Gastroesophageal sphincter (tissue), 4 donors: ENCODE measurements at regions not wholly inside any gene's neighbourhood (a gene's known extent, or its start where the extent isn't known, plus 50 kb on each side); places are given as distances from the start of the nearest gene placed in this dataset.

Experiments used
- ATAC-seq: fragments of 150-250 bp; one replicate; pipeline ENCODE4 v1.9.1; 2016; ENCODE audit warnings: mild to moderate bottlenecking, moderate library complexity
- H3K27ac ChIP-seq, 4 donors: fragments of 200-600 bp; sonication (generic) in 3 of 4; 1 replicate in 3 of 4; 2 replicates in 1 of 4; pipeline ENCODE4 v1.5.1; 2016 to 2019
- H3K27me3 ChIP-seq: fragments of 200-600 bp; sonication (generic); one replicate; pipeline ENCODE4 v1.5.1; 2019
- H3K36me3 ChIP-seq, 2 donors: fragments of 200-600 bp; sonication (generic); one replicate each; pipeline ENCODE4 v1.5.1; 2019; ENCODE audit warnings: control low read depth in 1 of 2
- H3K4me1 ChIP-seq, 3 donors: fragments of 200-600 bp; sonication (generic); 1 replicate in 2 of 3; 2 replicates in 1 of 3; pipeline ENCODE4 v1.5.1; 2016 to 2019; ENCODE audit warnings: control low read depth in 2 of 3
- H3K4me3 ChIP-seq, 2 donors: fragments of 200-600 bp; sonication (generic); one replicate each; pipeline ENCODE4 v1.5.1; 2019; ENCODE audit warnings: mild to moderate bottlenecking in 1 of 2, moderate library complexity in 1 of 2
- H3K9me3 ChIP-seq, 3 donors: fragments of 200-600 bp; sonication (generic); one replicate each; pipeline ENCODE4 v1.5.1; 2017 to 2019; ENCODE audit warnings: control low read depth in 2 of 3
- CTCF ChIP-seq, 4 experiments: fragments of 200-600 bp in 2 of 4; fragments of 450-650 bp in 2 of 4; sonication (generic) in 1 of 4; IDR thresholded peaks; one replicate each; pipeline ENCODE4 v1.5.1; 2017 to 2019; ENCODE audit warnings: antibody characterized with exemption in 4 of 4, mild to moderate bottlenecking in 2 of 4, moderate library complexity in 2 of 4
- EP300 ChIP-seq: sonication (generic); formaldehyde crosslinking; IDR thresholded peaks from one replicate; pipeline ENCODE4 v1.6.1; 2017; ENCODE audit warnings: antibody characterized with exemption, mild to moderate bottlenecking
- POLR2A ChIP-seq, 2 donors: fragments of 450-650 bp; IDR thresholded peaks; one replicate each; pipeline ENCODE4 v1.6.1; 2017; ENCODE audit warnings: antibody characterized with exemption in 2 of 2, mild to moderate bottlenecking in 2 of 2, moderate library complexity in 1 of 2
- POLR2AphosphoS5 ChIP-seq: sonication (generic); formaldehyde crosslinking; IDR thresholded peaks from one replicate; pipeline ENCODE4 v1.6.1; 2017; ENCODE audit warnings: antibody characterized with exemption
- WGBS, 2 donors: methylation state at CpG; one replicate each; pipeline ENCODE4 v1.1.5; 2018; ENCODE audit warnings: low coverage in 1 of 2; 5-methylcytosine and 5-hydroxymethylcytosine counted together

GRCh38 chr18:35827903-35828275 lies 144.6 kb upstream of the RMP24 start:
- no peak overlapping the region for H3K27ac ChIP-seq
- TF ChIP-seq EP300 (no peak), POLR2AphosphoS5 (no peak), POLR2A (IDR thresholded peaks at IDR 0.05) (no peak), CTCF (IDR thresholded peaks at IDR 0.05) (no peak)
- H3K36me3 ChIP-seq = no peaks in the 10 kb centered on the region
- peaks cover 0 to 14% (median 0%) of the 10 kb centered on the region in 3 donors for H3K9me3 ChIP-seq
- no peaks in the 10 kb centered on the region for H3K4me1 ChIP-seq
- no peak for ATAC-seq
- 100% methylated on average over 2 of the region's 2 CpGs for WGBS, 2 donors
- no peaks in the 10 kb centered on the region for H3K27me3 ChIP-seq
- no peak overlapping the region for H3K4me3 ChIP-seq

GRCh38 chr18:35828591-35828990 lies 143.9 kb upstream of the RMP24 start:
- no peaks in the 10 kb centered on the region for H3K36me3 ChIP-seq
- TF ChIP-seq EP300 (no peak), CTCF (IDR thresholded peaks at IDR 0.05) (no peak), POLR2AphosphoS5 (no peak), POLR2A (IDR thresholded peaks at IDR 0.05) (no peak)
- no peak overlapping the region for H3K27ac ChIP-seq
- WGBS, 2 donors = 92 to 100% methylated on average over 1 to 2 of the region's 2 CpGs
- no peaks in the 10 kb centered on the region for H3K27me3 ChIP-seq
- H3K4me1 ChIP-seq = no peaks in the 10 kb centered on the region
- no peak overlapping the region for H3K4me3 ChIP-seq
- ATAC-seq = no peak
- H3K9me3 ChIP-seq = peaks cover 0 to 15% (median 0%) of the 10 kb centered on the region in 3 donors

- Histone ChIP-seq H3K4me3 (no peak overlapping the region), H3K9me3 (peaks cover 0 to 15% (median 0%) of the 10 kb centered on the region in 3 donors), H3K36me3 (no peaks in the 10 kb centered on the region), H3K27ac (no peak overlapping the region), H3K4me1 (peaks cover 0 to 9% (median 0%) of the 10 kb centered on the region in 3 donors), H3K27me3 (no peaks in the 10 kb centered on the region)
- TF ChIP-seq POLR2A (IDR thresholded peaks at IDR 0.05) = no peak
- TF ChIP-seq CTCF (IDR thresholded peaks at IDR 0.05) = no peak
- TF ChIP-seq EP300 = no peak
- no peak for TF ChIP-seq POLR2AphosphoS5
- ATAC-seq = no peak
- WGBS, 2 donors = 100% methylated on average over 1 to 2 of the region's 2 CpGs
Observed at GRCh38 chr18:35835366-35835765, 137.1 kb upstream of the RMP24 start.

GRCh38 chr18:35835833-35836232 lies 136.6 kb upstream of the RMP24 start:
- Histone ChIP-seq H3K27ac (no peak overlapping the region), H3K36me3 (no peaks in the 10 kb centered on the region), H3K9me3 (peaks cover 0 to 15% (median 0%) of the 10 kb centered on the region in 3 donors), H3K4me1 (peaks cover 0 to 9% (median 0%) of the 10 kb centered on the region in 3 donors), H3K27me3 (no peaks in the 10 kb centered on the region), H3K4me3 (no peak overlapping the region)
- WGBS, 2 donors = 57 to 100% methylated on average over 1 to 2 of the region's 2 CpGs
- ATAC-seq = no peak
- TF ChIP-seq POLR2AphosphoS5 (no peak), POLR2A (IDR thresholded peaks at IDR 0.05) (no peak), CTCF (IDR thresholded peaks at IDR 0.05) (no peak), EP300 (no peak)

GRCh38 chr18:35836932-35837331 lies 135.5 kb upstream of the RMP24 start:
- Histone ChIP-seq H3K4me1 (peaks cover 0 to 17% (median 0%) of the 10 kb centered on the region in 3 donors), H3K4me3 (no peak overlapping the region), H3K36me3 (no peaks in the 10 kb centered on the region), H3K27ac (no peak overlapping the region), H3K9me3 (peaks cover 0 to 10% (median 0%) of the 10 kb centered on the region in 3 donors), H3K27me3 (no peaks in the 10 kb centered on the region)
- 60 to 69% methylated on average over 2 of the region's 2 CpGs for WGBS, 2 donors
- no peak for ATAC-seq
- no peak for TF ChIP-seq POLR2A (IDR thresholded peaks at IDR 0.05)
- no peak for TF ChIP-seq EP300
- TF ChIP-seq CTCF (IDR thresholded peaks at IDR 0.05) = no peak
- TF ChIP-seq POLR2AphosphoS5 = no peak
